ENCODE measurements at regions not wholly inside any gene's neighbourhood (a gene's known extent, or its start where the extent isn't known, plus 50 kb on each side); places are given as distances from the start of the nearest gene placed in this dataset.

DNA sequence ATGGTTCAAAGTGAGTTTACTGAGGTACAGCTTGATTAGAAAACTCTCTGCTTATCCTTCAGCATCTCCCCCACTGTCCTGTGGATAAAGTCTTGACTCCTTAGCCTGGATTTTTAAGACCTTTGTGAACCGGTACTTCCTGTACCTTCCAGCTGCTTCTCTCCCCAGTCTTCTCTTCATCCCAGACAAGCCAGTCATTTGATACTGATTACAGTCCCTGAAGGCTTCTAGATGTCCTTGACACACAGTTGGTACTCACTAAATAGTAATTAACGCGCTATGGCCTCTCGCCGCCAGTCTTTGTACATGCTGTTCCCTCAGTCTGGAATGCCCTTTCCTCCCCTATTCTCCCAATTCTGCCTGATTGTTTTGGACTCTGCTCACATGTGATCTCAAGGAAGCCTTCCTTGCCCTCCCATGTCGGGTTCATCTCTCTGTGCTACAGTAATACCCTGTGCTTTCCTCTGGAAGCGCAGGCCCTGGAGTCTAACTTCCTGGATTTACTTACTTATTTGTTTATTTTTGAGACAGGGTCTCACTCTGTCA lies 50.6 kb upstream of the PTGR2 start:
- no peak overlapping the region for H3K27ac ChIP-seq
- H3K9me3 ChIP-seq (replicated peaks): no peaks in the 10 kb centered on the region
- H3K36me3 ChIP-seq: no peaks in the 10 kb centered on the region
- peaks cover 3% of the 10 kb centered on the region; the same call in 1 of the 2 replicates for H3K4me1 ChIP-seq (replicated peaks)
- H3K27me3 ChIP-seq (replicated peaks): no peaks in the 10 kb centered on the region
- no peak overlapping the region for H3K4me3 ChIP-seq
- DNase-seq (ENCODE audit: low read depth in 1 of 2, low spot score in 2 of 2): no peak

- no peak for DNase-seq (ENCODE audit: low read depth in 1 of 2, low spot score in 2 of 2)
- H3K36me3 ChIP-seq: no peaks in the 10 kb centered on the region
- no peaks in the 10 kb centered on the region for H3K27me3 ChIP-seq (replicated peaks)
- H3K4me1 ChIP-seq (replicated peaks): peaks cover 5% of the 10 kb centered on the region; the same call in 1 of the 2 replicates
- H3K9me3 ChIP-seq (replicated peaks): no peaks in the 10 kb centered on the region
- no peak overlapping the region for H3K27ac ChIP-seq
- no peak overlapping the region for H3K4me3 ChIP-seq
Measured at GRCh38 chr14:73797543-73798265, 53.9 kb upstream of the PTGR2 start.

GRCh38 chr14:73796893-73797542 lies 54.6 kb upstream of the PTGR2 start:
- peaks cover 5% of the 10 kb centered on the region; the same call in 1 of the 2 replicates for H3K4me1 ChIP-seq (replicated peaks)
- no peaks in the 10 kb centered on the region for H3K9me3 ChIP-seq (replicated peaks)
- no peaks in the 10 kb centered on the region for H3K27me3 ChIP-seq (replicated peaks)
- DNase-seq (ENCODE audit: low read depth in 1 of 2, low spot score in 2 of 2): no peak
- H3K27ac ChIP-seq: no peak overlapping the region
- H3K4me3 ChIP-seq: no peak overlapping the region
- H3K36me3 ChIP-seq: no peaks in the 10 kb centered on the region

DNA sequence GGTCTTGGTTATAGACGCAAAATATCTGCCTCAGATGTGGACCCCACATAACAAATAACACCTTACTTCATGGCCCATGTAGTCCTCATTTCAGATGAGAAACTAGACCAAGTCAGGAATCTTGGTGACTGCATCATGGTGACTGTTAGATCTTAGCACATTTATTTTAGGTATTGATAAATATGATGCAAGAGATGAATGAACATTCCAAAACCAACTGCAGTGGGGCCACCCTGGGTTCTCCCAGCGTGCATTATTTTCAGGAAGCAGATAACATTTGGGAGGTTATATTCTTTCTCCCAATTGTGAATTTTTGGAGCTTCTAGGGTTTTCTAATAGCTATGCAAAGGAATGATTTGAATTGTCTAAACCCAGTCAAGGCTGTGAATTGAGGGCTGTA lies 55.2 kb upstream of the PTGR2 start:
- Histone ChIP-seq H3K27ac (no peak overlapping the region), H3K4me3 (no peak overlapping the region), H3K4me1 (replicated peaks) (peaks cover 5% of the 10 kb centered on the region; the same call in 1 of the 2 replicates), H3K36me3 (no peaks in the 10 kb centered on the region), H3K9me3 (replicated peaks) (no peaks in the 10 kb centered on the region), H3K27me3 (replicated peaks) (no peaks in the 10 kb centered on the region)
- DNase-seq (ENCODE audit: low read depth in 1 of 2, low spot score in 2 of 2): no peak

- no peak overlapping the region for H3K4me3 ChIP-seq
- no peaks in the 10 kb centered on the region for H3K27me3 ChIP-seq (replicated peaks)
- DNase-seq (ENCODE audit: low read depth in 1 of 2, low spot score in 2 of 2): no peak
- H3K27ac ChIP-seq: no peak overlapping the region
- peaks cover 5% of the 10 kb centered on the region for H3K4me1 ChIP-seq (replicated peaks)
- no peaks in the 10 kb centered on the region for H3K9me3 ChIP-seq (replicated peaks)
- no peaks in the 10 kb centered on the region for H3K36me3 ChIP-seq
Measured at GRCh38 chr14:73795974-73796373, 55.7 kb upstream of the PTGR2 start.

DNA sequence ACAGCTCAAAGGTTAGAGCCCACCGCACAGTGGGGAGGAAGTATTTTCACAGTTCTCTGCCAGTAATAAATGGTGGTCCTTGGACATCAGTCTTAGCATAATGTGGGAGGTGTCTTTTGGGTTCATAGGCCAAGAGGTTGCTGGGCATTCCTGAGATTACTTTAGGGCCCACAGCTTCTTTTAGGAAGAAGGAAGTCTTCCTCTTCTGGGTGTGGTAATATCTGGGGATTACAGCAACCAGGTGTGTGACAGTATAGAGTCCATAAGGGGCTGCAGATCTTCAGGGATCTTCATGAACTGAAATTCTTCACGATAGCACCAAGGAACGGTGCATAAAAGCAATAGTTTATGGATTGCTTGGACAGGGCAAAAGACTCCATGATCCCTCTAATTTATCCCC lies 56.2 kb upstream of the PTGR2 start:
- H3K27ac ChIP-seq: no peak overlapping the region
- no peaks in the 10 kb centered on the region for H3K36me3 ChIP-seq
- DNase-seq (ENCODE audit: low read depth in 1 of 2, low spot score in 2 of 2): no peak
- H3K4me3 ChIP-seq: no peak overlapping the region
- no peaks in the 10 kb centered on the region for H3K9me3 ChIP-seq (replicated peaks)
- no peaks in the 10 kb centered on the region for H3K27me3 ChIP-seq (replicated peaks)
- H3K4me1 ChIP-seq (replicated peaks): peaks cover 7% of the 10 kb centered on the region

DNA sequence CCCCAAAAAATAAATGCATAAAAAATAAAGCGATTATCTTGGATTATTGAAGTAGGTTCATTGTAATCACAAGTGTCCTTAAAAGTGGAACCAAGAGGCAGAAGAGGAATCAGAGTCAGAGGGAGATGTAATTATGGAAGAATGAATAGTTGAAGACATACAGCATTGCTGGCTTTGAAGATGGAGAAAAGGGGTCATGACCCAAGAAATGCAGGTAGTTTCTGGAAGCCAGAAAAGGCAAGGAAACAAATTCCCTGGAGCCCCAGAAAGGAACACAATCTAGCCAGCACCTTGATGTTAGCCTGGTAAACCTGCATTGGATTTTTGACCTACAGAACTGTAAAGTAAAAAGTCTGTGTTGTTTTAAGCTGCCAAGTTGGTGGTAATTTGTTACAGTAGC lies 57.5 kb upstream of the PTGR2 start:
- no peak for DNase-seq (ENCODE audit: low read depth in 1 of 2, low spot score in 2 of 2)
- Histone ChIP-seq H3K9me3 (replicated peaks) (no peaks in the 10 kb centered on the region), H3K4me1 (replicated peaks) (peaks cover 16% of the 10 kb centered on the region), H3K4me3 (no peak overlapping the region), H3K27ac (no peak overlapping the region), H3K27me3 (replicated peaks) (no peaks in the 10 kb centered on the region), H3K36me3 (no peaks in the 10 kb centered on the region)

GRCh38 chr14:73792481-73792880 lies 59.1 kb upstream of the PTGR2 start:
- peaks cover 26% of the 10 kb centered on the region for H3K4me1 ChIP-seq (replicated peaks)

GRCh38 chr14:73789989-73790581 lies 61.5 kb upstream of the PTGR2 start:
- peak; percentile 46 to 50 for DNase-seq (ENCODE audit: low read depth in 1 of 2, low spot score in 2 of 2)
- H3K9me3 ChIP-seq (replicated peaks): no peaks in the 10 kb centered on the region
- no peaks in the 10 kb centered on the region for H3K27me3 ChIP-seq (replicated peaks)
- no peaks in the 10 kb centered on the region for H3K36me3 ChIP-seq
- H3K27ac ChIP-seq: peak overlapping the region; percentile 63
- no peak overlapping the region for H3K4me3 ChIP-seq
- H3K4me1 ChIP-seq (replicated peaks): peaks cover 34% of the 10 kb centered on the region

More at GRCh38 chr14:73792481-73792880, 59.1 kb upstream of the PTGR2 start:
- H3K27ac ChIP-seq: no peak overlapping the region
- no peaks in the 10 kb centered on the region for H3K27me3 ChIP-seq (replicated peaks)
- DNase-seq (ENCODE audit: low read depth in 1 of 2, low spot score in 2 of 2): no peak
- no peaks in the 10 kb centered on the region for H3K9me3 ChIP-seq (replicated peaks)
- no peak overlapping the region for H3K4me3 ChIP-seq
- H3K36me3 ChIP-seq: no peaks in the 10 kb centered on the region

GRCh38 chr14:73788701-73789551 lies 62.7 kb upstream of the PTGR2 start:
- Histone ChIP-seq H3K27ac (no peak overlapping the region), H3K4me3 (no peak overlapping the region), H3K4me1 (replicated peaks) (peaks cover 46% of the 10 kb centered on the region), H3K36me3 (no peaks in the 10 kb centered on the region), H3K9me3 (replicated peaks) (no peaks in the 10 kb centered on the region), H3K27me3 (replicated peaks) (no peaks in the 10 kb centered on the region)
- DNase-seq (ENCODE audit: low read depth in 1 of 2, low spot score in 2 of 2): no peak

DNA sequence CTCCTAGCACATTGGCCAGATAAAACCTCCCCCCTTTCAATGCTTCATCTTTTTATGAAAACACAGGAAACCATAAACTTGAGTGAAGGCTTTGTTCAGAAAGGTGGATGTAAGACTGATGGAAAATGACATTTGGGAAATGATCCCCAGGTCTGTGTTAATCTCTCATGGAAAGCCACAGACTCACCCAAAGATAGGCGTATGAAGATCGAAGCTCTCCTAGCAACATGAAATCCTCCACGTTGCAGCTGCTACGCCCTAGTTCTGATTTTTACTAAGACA lies 63.4 kb upstream of the PTGR2 start:
- Histone ChIP-seq H3K9me3 (replicated peaks) (no peaks in the 10 kb centered on the region), H3K27ac (peak overlapping the region; percentile 69), H3K27me3 (replicated peaks) (no peaks in the 10 kb centered on the region), H3K4me1 (replicated peaks) (peaks cover 53% of the 10 kb centered on the region), H3K4me3 (peak overlapping the region; percentile 85; the same call in 1 of the 2 replicates), H3K36me3 (no peaks in the 10 kb centered on the region)
- DNase-seq (ENCODE audit: low read depth in 1 of 2, low spot score in 2 of 2): no peak

DNA sequence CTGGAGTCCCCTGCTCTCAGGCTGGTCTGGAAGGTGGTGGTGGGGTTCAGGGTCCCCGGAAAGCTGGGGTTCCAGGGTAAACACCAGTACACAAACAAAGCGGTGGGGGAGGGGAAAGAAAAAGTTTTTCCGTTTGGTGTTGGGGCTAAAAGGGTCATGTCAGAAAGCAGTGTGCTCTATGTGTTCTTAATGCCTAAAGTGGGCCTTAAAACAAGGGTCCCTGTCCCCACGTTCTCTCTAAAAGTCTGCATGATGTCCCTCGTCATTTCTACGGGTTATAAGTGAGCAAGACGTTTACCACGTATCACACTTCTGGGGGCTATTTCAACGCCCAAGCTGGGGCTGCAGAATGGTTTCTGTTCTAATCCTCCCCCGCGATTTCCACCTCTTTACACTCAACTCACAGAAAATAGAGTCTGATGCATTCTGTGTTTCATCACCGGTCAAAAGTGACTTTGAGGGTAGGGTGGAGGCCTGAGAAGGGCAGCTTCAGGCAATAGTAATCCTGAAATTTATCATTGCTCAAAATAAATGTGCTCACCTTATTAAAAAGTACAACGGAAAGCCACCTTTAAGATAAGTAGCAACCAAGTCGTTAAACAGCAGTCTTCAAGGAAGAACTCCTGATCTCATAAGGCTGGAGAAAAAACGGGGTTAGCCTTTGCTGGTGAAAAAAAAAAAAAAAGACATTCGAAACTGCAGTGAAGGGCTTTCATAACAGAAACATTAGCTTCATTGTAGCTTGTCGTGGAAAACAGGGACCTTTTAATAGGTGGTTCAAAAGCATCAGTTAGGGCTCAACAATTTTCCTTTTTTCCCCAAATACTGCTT lies 63.9 kb upstream of the PTGR2 start:
- peaks cover 58% of the 10 kb centered on the region for H3K4me1 ChIP-seq (replicated peaks)
- DNase-seq (ENCODE audit: low read depth in 1 of 2, low spot score in 2 of 2): peak in 1 of 2 experiments; percentile 33
- peaks cover 1% of the 10 kb centered on the region; the same call in 1 of the 2 replicates for H3K36me3 ChIP-seq
- H3K4me3 ChIP-seq: peak overlapping the region; percentile 85
- peak overlapping the region; percentile 69 for H3K27ac ChIP-seq
- H3K27me3 ChIP-seq (replicated peaks): no peaks in the 10 kb centered on the region
- H3K9me3 ChIP-seq (replicated peaks): no peaks in the 10 kb centered on the region

Measured in SJSA1 (cell line).